Heart left ventricle (tissue), 16 donors: ENCODE measurements at regions not wholly inside any gene's neighbourhood (a gene's known extent, or its start where the extent isn't known, plus 50 kb on each side); places are given as distances from the start of the nearest gene placed in this dataset.

ENCODE experiments used
- ATAC-seq, 4 donors: fragments of 200-7000 bp; cut with Tn5 transposase; one replicate each; pipeline ENCODE4 v1.9.1; 2020 to 2022; ENCODE audit warnings: moderate library complexity in 4 of 4, mild to moderate bottlenecking in 3 of 4, moderate number of reproducible peaks in 1 of 4
- DNase-seq, 5 donors: peaks; one replicate each; pipeline ENCODE4 v3.0.0-alpha.2; 2020
- H3K27ac ChIP-seq, 12 donors: fragments of 200-600 bp; sonication (generic) in 4 of 12; one replicate each; pipeline versions ENCODE4 v1.5.0 to v1.8.0; 2016 to 2022; ENCODE audit warnings: mild to moderate bottlenecking in 2 of 12
- H3K27me3 ChIP-seq, 9 donors: fragments of 200-600 bp; sonication (generic) in 2 of 9; one replicate each; pipeline versions ENCODE4 v1.5.1 to v1.8.0; 2016 to 2022; ENCODE audit warnings: mild to moderate bottlenecking in 3 of 9
- H3K36me3 ChIP-seq, 9 donors: fragments of 200-600 bp; sonication (generic) in 2 of 9; one replicate each; pipeline versions ENCODE4 v1.5.0 to v1.8.0; 2018 to 2022; ENCODE audit warnings: mild to moderate bottlenecking in 2 of 9
- H3K4me1 ChIP-seq, 12 donors: fragments of 200-600 bp; sonication (generic) in 4 of 12; one replicate each; pipeline versions ENCODE4 v1.5.0 to v1.8.0; 2016 to 2022; ENCODE audit warnings: mild to moderate bottlenecking in 3 of 12
- H3K4me3 ChIP-seq, 12 donors: fragments of 200-600 bp; sonication (generic) in 4 of 12; one replicate each; pipeline versions ENCODE4 v1.5.0 to v1.8.0; 2017 to 2022; ENCODE audit warnings: mild to moderate bottlenecking in 9 of 12, moderate library complexity in 4 of 12
- H3K9me3 ChIP-seq, 12 donors: fragments of 200-600 bp; sonication (generic) in 4 of 12; one replicate each; pipeline versions ENCODE4 v1.5.0 to v1.8.0; 2016 to 2022; ENCODE audit warnings: mild to moderate bottlenecking in 1 of 12
- CTCF ChIP-seq, 12 donors: fragments of 200-600 bp; sonication (generic) in 4 of 12; IDR thresholded peaks; one replicate each; pipeline versions ENCODE4 v1.5.0 to v1.8.0; 2018 to 2022; ENCODE audit warnings: antibody characterized with exemption in 12 of 12, mild to moderate bottlenecking in 5 of 12
- POLR2A ChIP-seq, 2 donors: fragments of 450-650 bp; IDR thresholded peaks; one replicate each; pipeline ENCODE4 v1.6.1; 2017; ENCODE audit warnings: antibody characterized with exemption in 2 of 2, mild to moderate bottlenecking in 2 of 2, moderate library complexity in 2 of 2
- WGBS, 4 donors: extraction: QIAGEN DNeasy Blood & Tissue Kit in 2 of 4; methylation state at CpG; one replicate each; pipeline versions ENCODE4 v1.1.5 to v1.1.7; 2013 to 2018; 5-methylcytosine and 5-hydroxymethylcytosine counted together
- intact Hi-C, 10 donors: fragments of 100-400 bp; cut with DNase I; formaldehyde crosslinking; loops; one replicate each; pipeline versions ENCODE4 v1.11.1 to v1.14.2; 2022
- donor health status: ischemic (EF 13 %, LVEDD 7.1; RV severe dilation, severe dysfunction).
- donor health status: healthy with polysubstance abuse.
- donor health status: DM: no; HTN: yes; CAD: no.
- donor health status: DM: no; HTN: no; CAD: no.
- donor health status: ischemic (EF 25% LVEDD 6.9; RV normal size, moderate dysfunction).
- donor health status: ischemic (EF 25% LVEDD 5.7; RV mildly dilated, moderate dysfunction).
- donor health status: healthy.
- donor health status: DM: yes; HTN: yes; CAD: no.
- donor health status: ischemic (EF 35%, LVEDD 5.7; RV mildly dilated, moderate dysfunction).
- donor health status: nonischemic (EF 11% LVEDD 7.7; RV severe dilation, severe dysfunction).
- donor health status: DM: yes; HTN: yes; CAD: no.
- donor health status: PGD.
- donor health status: ischemic (EF 29% LVEDD 5.4; RV normal size, mild dysfunction).
- donor health status: nonischemic (EF 23%, LVEDD 6.1; RV moderate dilation, normal function).

- WGBS, 4 donors: 84 to 88% (median 87%) methylated on average over 5 of the region's 5 CpGs
- DNase-seq: no peak
- peaks cover 0 to 18% (median 9%) of the 10 kb centered on the region in 12 donors for H3K4me1 ChIP-seq
- H3K36me3 ChIP-seq: no peaks in the 10 kb centered on the region
- no peak overlapping the region for H3K4me3 ChIP-seq
- peak in 1 of 4 donors; percentile 50 for ATAC-seq
- no peaks in the 10 kb centered on the region for H3K27me3 ChIP-seq
- no peak for TF ChIP-seq CTCF (IDR thresholded peaks at IDR 0.05)
- TF ChIP-seq POLR2A (IDR thresholded peaks at IDR 0.05): no peak
- H3K27ac ChIP-seq: peak overlapping the region in 1 of 12 donors; percentile 61
- intact Hi-C loops: no loop called here
- no peaks in the 10 kb centered on the region for H3K9me3 ChIP-seq
Observed at GRCh38 chr3:102161384-102162006, 273.3 kb upstream of the ZPLD1 start.

GRCh38 chr3:102162251-102162650 is 272.6 kb upstream of the ZPLD1 start:
- DNase-seq (no peak), ATAC-seq (no peak)
- intact Hi-C loops: no loop called here
- TF ChIP-seq CTCF (IDR thresholded peaks at IDR 0.05) (no peak), POLR2A (IDR thresholded peaks at IDR 0.05) (no peak)
- H3K36me3 ChIP-seq: no peaks in the 10 kb centered on the region
- H3K4me3 ChIP-seq: no peak overlapping the region
- H3K9me3 ChIP-seq: no peaks in the 10 kb centered on the region
- H3K4me1 ChIP-seq: peaks cover 0 to 18% (median 9%) of the 10 kb centered on the region in 12 donors
- H3K27ac ChIP-seq: peak overlapping the region in 5 of 12 donors; percentile 6 to 61 (median 50)
- H3K27me3 ChIP-seq: no peaks in the 10 kb centered on the region

- TF ChIP-seq CTCF (IDR thresholded peaks at IDR 0.05) (no peak), POLR2A (IDR thresholded peaks at IDR 0.05) (no peak)
- no peaks in the 10 kb centered on the region for H3K27me3 ChIP-seq
- no peaks in the 10 kb centered on the region for H3K9me3 ChIP-seq
- no peak overlapping the region for H3K4me3 ChIP-seq
- peaks cover 0 to 18% (median 9%) of the 10 kb centered on the region in 12 donors for H3K4me1 ChIP-seq
- DNase-seq (peak in 3 of 5 donors; percentile 15 to 52 (median 43)), ATAC-seq (peak in 3 of 4 donors; percentile 74 to 84 (median 81))
- no peaks in the 10 kb centered on the region for H3K36me3 ChIP-seq
- peak overlapping the region in 11 of 12 donors; percentile 3 to 61 (median 22) for H3K27ac ChIP-seq
- WGBS, 4 donors: 0 to 18% (median 4%) methylated on average over 1 of the region's 1 CpG
- intact Hi-C loops: no loop called here
Observed at GRCh38 chr3:102163039-102163817, 271.6 kb upstream of the ZPLD1 start.

- Histone ChIP-seq H3K27me3 (no peaks in the 10 kb centered on the region), H3K27ac (peak overlapping the region in 6 of 12 donors; percentile 3 to 61 (median 14)), H3K9me3 (no peaks in the 10 kb centered on the region), H3K4me1 (peaks cover 0 to 18% (median 9%) of the 10 kb centered on the region in 12 donors), H3K36me3 (no peaks in the 10 kb centered on the region), H3K4me3 (no peak overlapping the region)
- TF ChIP-seq POLR2A (IDR thresholded peaks at IDR 0.05) (no peak), CTCF (IDR thresholded peaks at IDR 0.05) (no peak)
- ATAC-seq (no peak), DNase-seq (no peak)
- intact Hi-C loops: no loop called here
- 85 to 91% (median 86%) methylated on average over 4 of the region's 4 CpGs for WGBS, 4 donors
Observed at GRCh38 chr3:102163818-102164154, 271.0 kb upstream of the ZPLD1 start.
